Fibroblast of villous mesenchyme (primary cell): ENCODE measurements at regions not wholly inside any gene's neighbourhood (a gene's known extent, or its start where the extent isn't known, plus 50 kb on each side); places are given as distances from the start of the nearest gene placed in this dataset.

Source experiments
- DNase-seq: peaks from one replicate; pipeline ENCODE4 v3.0.0-alpha.2; 2010; ENCODE audit warnings: low read depth
- H3K4me3 ChIP-seq: 2 replicates; pipeline ENCODE4 v1.5.1; 2011; ENCODE audit warnings: low read depth, mild to moderate bottlenecking, low read length
- TF ChIP-seq, protein P1 (sequence below): IDR thresholded peaks from 2 replicates; pipeline ENCODE4 v1.5.1; 2012; ENCODE audit warnings: low read depth, mild to moderate bottlenecking, low read length; ENCODE audit not compliant: insufficient read depth

- TF ChIP-seq, protein P1, sequence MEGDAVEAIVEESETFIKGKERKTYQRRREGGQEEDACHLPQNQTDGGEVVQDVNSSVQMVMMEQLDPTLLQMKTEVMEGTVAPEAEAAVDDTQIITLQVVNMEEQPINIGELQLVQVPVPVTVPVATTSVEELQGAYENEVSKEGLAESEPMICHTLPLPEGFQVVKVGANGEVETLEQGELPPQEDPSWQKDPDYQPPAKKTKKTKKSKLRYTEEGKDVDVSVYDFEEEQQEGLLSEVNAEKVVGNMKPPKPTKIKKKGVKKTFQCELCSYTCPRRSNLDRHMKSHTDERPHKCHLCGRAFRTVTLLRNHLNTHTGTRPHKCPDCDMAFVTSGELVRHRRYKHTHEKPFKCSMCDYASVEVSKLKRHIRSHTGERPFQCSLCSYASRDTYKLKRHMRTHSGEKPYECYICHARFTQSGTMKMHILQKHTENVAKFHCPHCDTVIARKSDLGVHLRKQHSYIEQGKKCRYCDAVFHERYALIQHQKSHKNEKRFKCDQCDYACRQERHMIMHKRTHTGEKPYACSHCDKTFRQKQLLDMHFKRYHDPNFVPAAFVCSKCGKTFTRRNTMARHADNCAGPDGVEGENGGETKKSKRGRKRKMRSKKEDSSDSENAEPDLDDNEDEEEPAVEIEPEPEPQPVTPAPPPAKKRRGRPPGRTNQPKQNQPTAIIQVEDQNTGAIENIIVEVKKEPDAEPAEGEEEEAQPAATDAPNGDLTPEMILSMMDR = no peak
- H3K4me3 ChIP-seq = no peak overlapping the region
- no peak for DNase-seq
These were observed 569.3 kb downstream of the TCERG1L start for GRCh38 chr10:130741901-130742855.

DNA sequence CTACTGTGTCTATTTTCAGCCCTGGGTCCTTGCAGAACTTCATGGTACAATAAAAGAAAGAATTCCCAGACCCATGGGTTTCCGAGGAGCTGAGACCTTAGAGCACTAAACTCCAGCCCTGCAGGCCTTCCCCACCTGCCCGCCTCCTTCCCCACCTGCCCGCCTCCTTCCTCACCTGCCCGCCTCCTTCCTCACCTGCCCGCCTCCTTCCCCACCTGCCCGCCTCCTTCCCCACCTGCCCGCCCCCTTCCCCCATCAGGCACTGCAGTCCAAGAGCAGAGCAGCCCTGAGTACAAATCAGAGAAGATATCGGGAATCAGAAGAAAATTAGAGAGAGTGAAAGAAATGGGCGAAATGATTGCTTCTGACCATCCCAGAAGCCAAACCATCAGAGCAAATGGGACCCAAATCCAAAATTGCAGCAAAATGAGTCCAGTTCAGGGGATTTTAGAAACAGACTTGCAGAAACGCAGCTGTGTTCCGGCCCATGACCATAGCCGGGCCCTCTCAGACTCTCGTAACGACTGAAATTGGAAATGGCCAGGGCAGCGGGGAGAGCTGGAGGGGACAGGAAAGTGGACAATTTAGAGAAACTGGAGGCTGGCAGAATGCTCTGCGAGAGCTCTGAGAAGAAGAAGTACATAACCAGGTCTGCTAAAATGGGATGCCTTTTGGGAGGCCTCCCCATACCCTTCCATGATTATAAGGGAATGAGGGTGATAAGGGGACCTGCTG lies 568.4 kb downstream of the TCERG1L start:
- TF ChIP-seq, protein P1 = no peak

GRCh38 chr10:130743751-130744271 lies 567.7 kb downstream of the TCERG1L start:
- TF ChIP-seq, protein P1 = no peak
- H3K4me3 ChIP-seq = no peak overlapping the region
- no peak for DNase-seq

More for the DNA sequence above, 568.4 kb downstream of the TCERG1L start:
- no peak overlapping the region for H3K4me3 ChIP-seq
- DNase-seq = no peak

DNA sequence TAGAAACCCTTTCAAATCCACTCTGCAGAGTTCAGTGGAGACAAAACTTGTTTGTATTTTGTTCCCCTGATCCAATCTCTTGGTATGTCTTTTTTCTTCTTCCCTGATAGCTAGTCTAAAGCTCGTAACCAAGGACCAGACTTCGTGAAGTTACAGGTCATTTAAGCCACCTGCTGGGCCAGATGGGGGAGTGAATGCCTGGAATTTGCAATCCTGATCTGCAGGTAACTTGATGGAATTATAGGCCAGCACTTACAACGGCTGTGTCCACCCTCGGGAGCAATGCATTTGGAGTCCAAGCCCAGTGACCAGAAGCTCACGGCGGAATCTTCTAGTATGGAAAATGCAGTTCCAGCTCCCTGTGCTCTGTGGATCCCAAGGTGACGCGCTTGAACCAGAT lies 566.9 kb downstream of the TCERG1L start:
- H3K4me3 ChIP-seq = no peak overlapping the region
- TF ChIP-seq, protein P1 = no peak
- no peak for DNase-seq

DNA sequence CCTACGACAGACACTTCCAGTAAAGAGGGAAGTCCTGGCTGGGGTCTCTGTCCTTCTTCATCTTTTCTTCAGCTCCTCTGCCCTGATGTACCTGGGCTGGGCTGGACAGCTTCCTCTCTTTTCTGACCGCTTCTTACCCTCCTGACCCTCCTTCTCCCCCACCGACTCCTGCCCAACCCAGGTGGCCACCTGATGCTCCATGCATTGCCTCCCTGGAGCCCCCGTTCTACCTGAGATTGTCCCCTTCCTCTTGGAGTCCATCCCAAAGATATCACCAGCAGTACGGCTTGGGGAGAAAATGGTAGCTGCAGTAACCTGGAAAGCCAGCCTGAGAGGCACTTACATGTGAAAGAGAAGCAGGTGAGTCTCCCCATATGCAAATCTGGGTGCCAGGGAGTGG lies 566.3 kb downstream of the TCERG1L start:
- DNase-seq = no peak
- no peak overlapping the region for H3K4me3 ChIP-seq

DNA sequence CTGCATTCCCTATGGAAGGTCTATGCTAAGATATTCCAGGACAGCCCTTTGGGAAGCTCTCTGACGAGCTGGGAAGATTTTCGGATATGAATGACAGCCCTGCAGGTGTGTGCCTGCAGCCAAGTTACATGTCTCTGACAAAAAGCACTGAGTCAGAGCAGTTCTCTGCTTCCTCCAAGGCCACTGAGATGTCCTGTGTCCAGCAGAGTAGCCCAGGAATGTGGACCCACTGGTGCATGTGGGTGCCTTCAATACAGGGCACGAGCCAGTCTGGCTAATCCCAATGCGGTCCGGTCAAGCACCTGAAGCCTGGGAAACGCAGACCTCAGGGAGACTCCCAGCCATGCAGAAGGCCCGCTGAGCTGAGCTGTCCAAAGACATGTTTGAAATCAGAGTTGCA lies 565.7 kb downstream of the TCERG1L start:
- no peak for DNase-seq

More for the DNA sequence above, 566.3 kb downstream of the TCERG1L start:
- TF ChIP-seq, protein P1 = no peak

More for the DNA sequence above, 565.7 kb downstream of the TCERG1L start:
- TF ChIP-seq, protein P1 = no peak
- H3K4me3 ChIP-seq = no peak overlapping the region
